Left kidney (tissue), 1 donor: ENCODE measurements at regions not wholly inside any gene's neighbourhood (a gene's known extent, or its start where the extent isn't known, plus 50 kb on each side); places are given as distances from the start of the nearest gene placed in this dataset.
"Not testable (repeated sequence)": the region's sequence is repeated elsewhere in the genome, so short reads cannot be mapped to it uniquely, and the experiment has no call there.

Experiments
- DNase-seq: peaks from one replicate; pipeline ENCODE4 v3.0.0-alpha.2; 2013

GRCh38 chr15:81723113-81723651, 322.6 kb downstream of the MEX3B start:
- no peak for DNase-seq

- DNase-seq = not testable (repeated sequence)
Measured at GRCh38 chr15:81716468-81716867, 329.4 kb downstream of the MEX3B start.

- DNase-seq = no peak
Measured at GRCh38 chr15:81710328-81710727, 335.5 kb downstream of the MEX3B start.

- DNase-seq = not testable (repeated sequence)
Measured at GRCh38 chr15:81706816-81707346, 332.9 kb upstream of the TMC3 start.

GRCh38 chr15:81705727-81706126, 331.7 kb upstream of the TMC3 start:
- not testable (repeated sequence) for DNase-seq

GRCh38 chr15:81686021-81686420, 312.0 kb upstream of the TMC3 start:
- DNase-seq = no peak

GRCh38 chr15:81685237-81685636, 311.2 kb upstream of the TMC3 start:
- DNase-seq = no peak

- no peak for DNase-seq
Measured at GRCh38 chr15:81680829-81681228, 306.8 kb upstream of the TMC3 start.

GRCh38 chr15:81666839-81667238, 292.8 kb upstream of the TMC3 start:
- no peak for DNase-seq

GRCh38 chr15:81660976-81661375, 287.0 kb upstream of the TMC3 start:
- no peak for DNase-seq

GRCh38 chr15:81653259-81653658, 279.2 kb upstream of the TMC3 start:
- DNase-seq = no peak

GRCh38 chr15:81645470-81645869, 271.5 kb upstream of the TMC3 start:
- DNase-seq = no peak

- DNase-seq = no peak
Measured at GRCh38 chr15:81643771-81644170, 269.8 kb upstream of the TMC3 start.

GRCh38 chr15:81642451-81642990, 268.5 kb upstream of the TMC3 start:
- no peak for DNase-seq

- DNase-seq = not testable (repeated sequence)
Measured at GRCh38 chr15:81636064-81636463, 262.1 kb upstream of the TMC3 start.

GRCh38 chr15:81633889-81634288, 259.9 kb upstream of the TMC3 start:
- no peak for DNase-seq

- DNase-seq = no peak
Measured at GRCh38 chr15:81625896-81626295, 251.9 kb upstream of the TMC3 start.

- DNase-seq = no peak
Measured at GRCh38 chr15:81619002-81619401, 245.0 kb upstream of the TMC3 start.

- DNase-seq = no peak
Measured at GRCh38 chr15:81612631-81613030, 238.6 kb upstream of the TMC3 start.

GRCh38 chr15:81611679-81612078, 237.7 kb upstream of the TMC3 start:
- no peak for DNase-seq

GRCh38 chr15:81608309-81608829, 234.4 kb upstream of the TMC3 start:
- no peak for DNase-seq

- peak; percentile 20 for DNase-seq
Measured at GRCh38 chr15:81604713-81605112, 230.7 kb upstream of the TMC3 start.

- DNase-seq = no peak
Measured at GRCh38 chr15:81596159-81596865, 222.3 kb upstream of the TMC3 start.
